ENCODE measurements at regions not wholly inside any gene's neighbourhood (a gene's known extent, or its start where the extent isn't known, plus 50 kb on each side); places are given as distances from the start of the nearest gene placed in this dataset.

DNA sequence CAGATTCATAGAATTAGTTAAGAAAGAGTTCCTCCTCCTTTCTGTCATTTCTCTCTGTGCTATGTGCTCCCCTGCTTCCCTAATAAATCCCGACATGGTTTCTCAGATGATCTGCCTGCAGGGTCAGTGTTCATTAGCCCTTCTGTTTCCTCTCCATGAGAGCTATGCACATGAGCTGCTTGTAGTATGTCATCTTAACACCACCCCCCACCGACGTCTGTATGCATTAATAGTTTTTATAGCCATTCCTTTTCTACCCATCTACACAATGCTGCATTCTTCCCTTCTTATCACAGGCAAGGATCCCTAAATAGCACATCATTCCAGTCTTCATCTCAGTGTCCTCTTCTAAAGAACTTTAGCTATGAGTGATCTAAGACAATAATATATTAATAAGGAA, 809.1 kb downstream of the ANKRD7 start:
- H2BK120ac ChIP-seq (ENCODE audit: low read depth, low read length) = no peak overlapping the region
- no peak overlapping the region for H3K27ac ChIP-seq (ENCODE audit: insufficient read depth, low read length)
- no peak overlapping the region for H2AFZ ChIP-seq (replicated peaks; ENCODE audit: low read length, poor library complexity)
- no peaks in the 10 kb centered on the region for H3K9me1 ChIP-seq (ENCODE audit: insufficient read depth, low read length)
- H3K4me1 ChIP-seq (ENCODE audit: control insufficient read depth, insufficient read depth, low read length) = no peaks in the 10 kb centered on the region
- no peaks in the 10 kb centered on the region for H3K27me3 ChIP-seq (ENCODE audit: control insufficient read depth, insufficient read depth, low read length)
- no peak overlapping the region for H3K18ac ChIP-seq (ENCODE audit: low read depth, low read length)
- CTCF ChIA-PET = no interaction called here
- H2BK20ac ChIP-seq (ENCODE audit: low read depth, low read length) = no peak overlapping the region
- H4K8ac ChIP-seq (ENCODE audit: low read depth in 2 of 2, low read length in 2 of 2) = no peak overlapping the region
- dilution Hi-C loops (cut with HindIII; ENCODE audit: low sequenced_read_pairs, unreplicated experiment) (no loop called here), in situ Hi-C loops (cut with MboI; ENCODE audit: low sequenced_read_pairs) (no loop called here), intact Hi-C loops (cut with micrococcal nuclease) (no loop called here)
- no peak overlapping the region for H2AK9ac ChIP-seq (replicated peaks; ENCODE audit: low read depth, low read length, poor library complexity)
- no peak for ATAC-seq (ENCODE audit: low read depth)
- no peaks in the 10 kb centered on the region for H4K20me1 ChIP-seq (ENCODE audit: insufficient read depth, low read length)
- no peak for TF ChIP-seq MXI1 (IDR thresholded peaks at IDR 0.05; ENCODE audit: borderline replicate concordance, low read depth, low read length)
- no peak for TF ChIP-seq SMC3 (IDR thresholded peaks at IDR 0.05; ENCODE audit: low read depth, low read length)
- no peak for TF ChIP-seq MAFK (IDR thresholded peaks at IDR 0.05; ENCODE audit: low read depth, low read length)
- no peak for TF ChIP-seq CHD1 (IDR thresholded peaks at IDR 0.05; ENCODE audit: low read depth, low read length)
- TF ChIP-seq RCOR1 (IDR thresholded peaks at IDR 0.05; ENCODE audit: insufficient replicate concordance, low read length) = no peak
- TF ChIP-seq, protein P1, sequence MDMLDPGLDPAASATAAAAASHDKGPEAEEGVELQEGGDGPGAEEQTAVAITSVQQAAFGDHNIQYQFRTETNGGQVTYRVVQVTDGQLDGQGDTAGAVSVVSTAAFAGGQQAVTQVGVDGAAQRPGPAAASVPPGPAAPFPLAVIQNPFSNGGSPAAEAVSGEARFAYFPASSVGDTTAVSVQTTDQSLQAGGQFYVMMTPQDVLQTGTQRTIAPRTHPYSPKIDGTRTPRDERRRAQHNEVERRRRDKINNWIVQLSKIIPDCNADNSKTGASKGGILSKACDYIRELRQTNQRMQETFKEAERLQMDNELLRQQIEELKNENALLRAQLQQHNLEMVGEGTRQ (IDR thresholded peaks at IDR 0.05; ENCODE audit: low read depth, low read length) = no peak
- TF ChIP-seq, protein P2, sequence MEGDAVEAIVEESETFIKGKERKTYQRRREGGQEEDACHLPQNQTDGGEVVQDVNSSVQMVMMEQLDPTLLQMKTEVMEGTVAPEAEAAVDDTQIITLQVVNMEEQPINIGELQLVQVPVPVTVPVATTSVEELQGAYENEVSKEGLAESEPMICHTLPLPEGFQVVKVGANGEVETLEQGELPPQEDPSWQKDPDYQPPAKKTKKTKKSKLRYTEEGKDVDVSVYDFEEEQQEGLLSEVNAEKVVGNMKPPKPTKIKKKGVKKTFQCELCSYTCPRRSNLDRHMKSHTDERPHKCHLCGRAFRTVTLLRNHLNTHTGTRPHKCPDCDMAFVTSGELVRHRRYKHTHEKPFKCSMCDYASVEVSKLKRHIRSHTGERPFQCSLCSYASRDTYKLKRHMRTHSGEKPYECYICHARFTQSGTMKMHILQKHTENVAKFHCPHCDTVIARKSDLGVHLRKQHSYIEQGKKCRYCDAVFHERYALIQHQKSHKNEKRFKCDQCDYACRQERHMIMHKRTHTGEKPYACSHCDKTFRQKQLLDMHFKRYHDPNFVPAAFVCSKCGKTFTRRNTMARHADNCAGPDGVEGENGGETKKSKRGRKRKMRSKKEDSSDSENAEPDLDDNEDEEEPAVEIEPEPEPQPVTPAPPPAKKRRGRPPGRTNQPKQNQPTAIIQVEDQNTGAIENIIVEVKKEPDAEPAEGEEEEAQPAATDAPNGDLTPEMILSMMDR (conservative IDR thresholded peaks at IDR 0.05; ENCODE audit: low read depth, low read length) = no peak
- TF ChIP-seq RFX5 (IDR thresholded peaks at IDR 0.05; ENCODE audit: low read depth, low read length) = no peak
- TF ChIP-seq FOS (IDR thresholded peaks at IDR 0.05; ENCODE audit: low read depth, low read length) = no peak
- TF ChIP-seq CEBPB (IDR thresholded peaks at IDR 0.05; ENCODE audit: low read depth, low read length) = no peak
- TF ChIP-seq BHLHE40 (IDR thresholded peaks at IDR 0.05; ENCODE audit: low read depth, low read length) = no peak
- TF ChIP-seq NFE2L2 (IDR thresholded peaks at IDR 0.05; ENCODE audit: low read depth, low read length) = no peak
- TF ChIP-seq POLR2A (IDR thresholded peaks at IDR 0.05; ENCODE audit: low read depth, low read length) = no peak
- no peak overlapping the region for H4K91ac ChIP-seq (ENCODE audit: insufficient read depth, low read depth, low read length)
- no TSS peak for BruUV-seq (replicated peaks)
- POLR2A ChIA-PET (ENCODE audit: unreplicated experiment) = no interaction called here
- no peak for DNase-seq
- WGBS, 2 experiments (ENCODE audit: extremely low coverage in 2 of 2, insufficient read length in 1 of 2) = 60% methylated on average over 1 of the region's 3 CpGs; no CpG with 5 or more reads in 1 of the 2 experiments
- H3K9me3 ChIP-seq (ENCODE audit: control insufficient read depth, insufficient read depth, low read length) = peaks cover 4% of the 10 kb centered on the region
- no peak overlapping the region for H3K14ac ChIP-seq (replicated peaks; ENCODE audit: low read depth, low read length)
- H3K4me3 ChIP-seq (ENCODE audit: insufficient read depth, low read depth, low read length) = no peak overlapping the region
- no peak overlapping the region for H2AK5ac ChIP-seq (ENCODE audit: low read depth, low read length)
- H2BK15ac ChIP-seq (ENCODE audit: low read depth, low read length) = no peak overlapping the region
- no peak overlapping the region for H3K9ac ChIP-seq (ENCODE audit: low read depth, low read length)
- no peaks in the 10 kb centered on the region for H3K79me1 ChIP-seq (ENCODE audit: low read depth in 1 of 2, low read length in 2 of 2)
- no peaks in the 10 kb centered on the region for H3K36me3 ChIP-seq (ENCODE audit: control insufficient read depth, insufficient read depth, low read length)
- H3K56ac ChIP-seq (ENCODE audit: extremely low read depth, insufficient read depth, low read length) = no peak overlapping the region
- no peak overlapping the region for H3K4me2 ChIP-seq (ENCODE audit: low read depth, low read length)
- H2BK5ac ChIP-seq (ENCODE audit: low read depth, low read length, poor library complexity, severe bottlenecking) = no peak overlapping the region
- H3K4ac ChIP-seq (ENCODE audit: low read depth, low read length) = no peak overlapping the region
- H3K23ac ChIP-seq (ENCODE audit: low read depth, low read length) = no peak overlapping the region
- H4K5ac ChIP-seq (ENCODE audit: low read depth, low read length) = no peak overlapping the region

Data from IMR-90 (cell line).